OCI-LY7 (cell line): ENCODE measurements at regions not wholly inside any gene's neighbourhood (a gene's known extent, or its start where the extent isn't known, plus 50 kb on each side); places are given as distances from the start of the nearest gene placed in this dataset.

ENCODE experiments used
- CTCF ChIP-seq: fragments of 200-600 bp; sonication (generic); conservative IDR thresholded peaks from 2 replicates; pipeline ENCODE4 v1.5.1; 2014; ENCODE audit warnings: mild to moderate bottlenecking, antibody characterized with exemption, low read length, moderate library complexity, mixed read lengths
- EZH2phosphoT487 ChIP-seq: fragments of 200-600 bp; sonication (generic); IDR thresholded peaks from 2 replicates; pipeline ENCODE4 v1.6.1; 2018; ENCODE audit warnings: low read depth, borderline replicate concordance, mild to moderate bottlenecking, mixed run types, antibody characterized with exemption, low read length, moderate library complexity, mixed read lengths

DNA sequence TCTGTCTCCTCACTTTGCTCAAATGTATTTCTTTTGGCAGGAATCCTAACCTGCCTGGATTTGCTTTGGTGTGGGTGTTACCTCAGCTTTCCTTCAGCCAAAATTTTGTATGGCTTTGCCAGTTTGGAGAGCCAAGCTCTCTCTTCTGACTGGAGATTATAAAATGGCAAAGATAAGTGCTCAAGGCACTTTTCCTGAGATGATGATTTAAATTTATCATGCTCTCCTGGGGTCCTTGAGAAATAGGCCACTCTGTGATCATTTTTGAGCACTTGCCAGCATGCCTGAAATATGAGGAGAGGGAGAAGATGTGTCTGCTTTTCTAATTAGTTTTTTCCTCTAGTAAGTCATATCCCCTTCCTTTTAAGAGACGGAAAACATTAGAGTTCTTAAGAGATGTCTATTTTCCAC is 683.0 kb downstream of the SLC4A3 start:
- TF ChIP-seq CTCF (no peak), EZH2phosphoT487 (no peak)
